ENCODE measurements at regions not wholly inside any gene's neighbourhood (a gene's known extent, or its start where the extent isn't known, plus 50 kb on each side); places are given as distances from the start of the nearest gene placed in this dataset.

DNA sequence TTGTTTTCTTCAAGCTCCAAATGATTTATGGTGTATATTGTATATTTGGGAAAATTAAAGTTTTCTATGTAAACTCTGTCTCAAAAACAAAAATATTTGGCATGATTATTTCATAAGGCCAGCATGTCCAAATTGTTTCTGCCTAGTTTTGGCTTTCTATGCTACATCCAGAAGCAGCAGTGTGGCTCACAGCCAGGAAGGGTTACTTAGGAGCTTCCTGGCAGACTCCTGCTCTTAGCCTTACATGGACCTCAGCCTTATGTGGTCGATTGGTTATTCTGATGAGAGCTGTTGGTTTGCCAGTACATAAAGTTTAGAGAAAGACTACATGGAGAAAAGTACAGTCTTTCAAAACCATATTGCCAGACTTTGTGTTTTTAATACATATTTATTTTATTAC lies 297.7 kb upstream of the FAT3 start:
- H3K4me3 ChIP-seq (ENCODE audit: low read depth, low read length): no peak overlapping the region
- TF ChIP-seq, protein P1, sequence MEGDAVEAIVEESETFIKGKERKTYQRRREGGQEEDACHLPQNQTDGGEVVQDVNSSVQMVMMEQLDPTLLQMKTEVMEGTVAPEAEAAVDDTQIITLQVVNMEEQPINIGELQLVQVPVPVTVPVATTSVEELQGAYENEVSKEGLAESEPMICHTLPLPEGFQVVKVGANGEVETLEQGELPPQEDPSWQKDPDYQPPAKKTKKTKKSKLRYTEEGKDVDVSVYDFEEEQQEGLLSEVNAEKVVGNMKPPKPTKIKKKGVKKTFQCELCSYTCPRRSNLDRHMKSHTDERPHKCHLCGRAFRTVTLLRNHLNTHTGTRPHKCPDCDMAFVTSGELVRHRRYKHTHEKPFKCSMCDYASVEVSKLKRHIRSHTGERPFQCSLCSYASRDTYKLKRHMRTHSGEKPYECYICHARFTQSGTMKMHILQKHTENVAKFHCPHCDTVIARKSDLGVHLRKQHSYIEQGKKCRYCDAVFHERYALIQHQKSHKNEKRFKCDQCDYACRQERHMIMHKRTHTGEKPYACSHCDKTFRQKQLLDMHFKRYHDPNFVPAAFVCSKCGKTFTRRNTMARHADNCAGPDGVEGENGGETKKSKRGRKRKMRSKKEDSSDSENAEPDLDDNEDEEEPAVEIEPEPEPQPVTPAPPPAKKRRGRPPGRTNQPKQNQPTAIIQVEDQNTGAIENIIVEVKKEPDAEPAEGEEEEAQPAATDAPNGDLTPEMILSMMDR (IDR thresholded peaks at IDR 0.05; ENCODE audit: borderline replicate concordance, insufficient read depth, low read depth, low read length): no peak

DNA sequence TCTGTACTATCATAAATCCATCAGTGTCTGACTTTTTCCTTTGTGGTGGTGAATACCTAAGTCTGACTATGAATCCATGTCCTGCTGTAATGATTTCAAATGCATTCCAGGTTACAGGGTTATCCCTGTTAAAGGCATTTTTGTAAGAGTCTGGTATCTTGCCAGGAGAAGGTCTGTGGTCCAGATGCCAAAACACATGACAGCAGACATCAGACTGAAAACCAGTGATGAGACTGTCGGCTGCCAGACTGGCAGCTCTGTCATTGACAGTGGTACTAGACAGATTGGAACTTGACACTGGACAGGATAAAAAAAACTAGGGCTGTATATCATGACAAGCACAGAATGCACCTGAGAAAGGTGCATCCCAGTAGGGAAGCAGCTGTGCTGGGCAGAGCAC lies 301.8 kb upstream of the FAT3 start:
- no peak overlapping the region for H3K4me3 ChIP-seq (ENCODE audit: low read depth, low read length)
- TF ChIP-seq, protein P1 (IDR thresholded peaks at IDR 0.05; ENCODE audit: borderline replicate concordance, insufficient read depth, low read depth, low read length): no peak

- TF ChIP-seq, protein P1 (IDR thresholded peaks at IDR 0.05; ENCODE audit: borderline replicate concordance, insufficient read depth, low read depth, low read length): no peak
- H3K4me3 ChIP-seq (ENCODE audit: low read depth, low read length): no peak overlapping the region
Observed at GRCh38 chr11:91921974-91922373, 302.6 kb upstream of the FAT3 start.

- TF ChIP-seq, protein P1 (IDR thresholded peaks at IDR 0.05; ENCODE audit: borderline replicate concordance, insufficient read depth, low read depth, low read length): no peak
Observed at GRCh38 chr11:91913407-91913806, 311.2 kb upstream of the FAT3 start.

GRCh38 chr11:91912322-91912721 lies 312.3 kb upstream of the FAT3 start:
- no peak overlapping the region for H3K4me3 ChIP-seq (ENCODE audit: low read depth, low read length)
- TF ChIP-seq, protein P1 (IDR thresholded peaks at IDR 0.05; ENCODE audit: borderline replicate concordance, insufficient read depth, low read depth, low read length): no peak

More at GRCh38 chr11:91913407-91913806, 311.2 kb upstream of the FAT3 start:
- no peak overlapping the region for H3K4me3 ChIP-seq (ENCODE audit: low read depth, low read length)

DNA sequence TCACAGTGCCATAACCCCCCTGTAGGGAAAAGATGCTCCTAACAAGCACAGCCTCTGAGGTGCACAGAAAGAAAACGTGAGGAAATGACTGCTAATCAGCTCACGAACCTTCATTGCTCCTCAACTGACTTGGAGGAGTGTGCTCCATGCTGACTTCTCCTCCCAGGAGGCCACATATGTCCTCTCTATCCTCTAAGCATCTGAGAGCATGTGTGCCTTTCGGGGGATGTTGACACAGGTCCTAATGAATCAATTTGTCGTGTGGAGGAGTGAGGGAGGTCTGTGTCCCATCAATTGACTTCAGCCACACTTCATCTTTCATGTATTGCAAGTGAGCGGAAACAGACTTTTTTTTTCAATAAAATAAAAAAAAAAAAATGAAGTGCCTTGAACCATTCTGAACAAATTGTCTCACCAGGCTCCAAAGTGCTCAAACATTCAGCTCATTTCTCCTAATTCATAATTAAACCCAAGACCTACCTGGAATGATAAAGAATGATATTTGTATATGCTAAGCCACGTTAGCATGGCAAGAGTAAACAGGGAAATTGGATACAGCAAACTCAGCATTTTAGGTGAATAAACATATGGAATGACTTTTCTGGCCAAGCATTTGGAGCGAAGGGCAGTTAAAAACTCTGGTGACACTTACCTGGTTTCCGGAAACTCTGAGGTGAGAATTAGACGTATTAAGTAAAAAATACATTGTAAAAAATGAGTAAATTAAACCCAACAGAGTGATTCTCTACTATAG lies 317.6 kb upstream of the FAT3 start:
- H3K4me3 ChIP-seq (ENCODE audit: low read depth, low read length): no peak overlapping the region
- TF ChIP-seq, protein P1 (IDR thresholded peaks at IDR 0.05; ENCODE audit: borderline replicate concordance, insufficient read depth, low read depth, low read length): no peak
